ENCODE measurements at regions not wholly inside any gene's neighbourhood (a gene's known extent, or its start where the extent isn't known, plus 50 kb on each side); places are given as distances from the start of the nearest gene placed in this dataset.

GRCh38 chr6:55088902-55089301 lies 85.4 kb upstream of the HCRTR2 start:
- no peaks in the 10 kb centered on the region for H3K27me3 ChIP-seq (ENCODE audit: control insufficient read depth in 2 of 2, insufficient read depth in 2 of 2, low read length in 2 of 2)
- H3K36me3 ChIP-seq (replicated peaks in 1 of 2; ENCODE audit: control insufficient read depth in 1 of 2, insufficient read depth in 2 of 2, low read length in 2 of 2), result no peaks in the 10 kb centered on the region
- no peak overlapping the region for H3K4me2 ChIP-seq (replicated peaks; ENCODE audit: extremely low read depth, low read length, poor library complexity, severe bottlenecking)
- no peaks in the 10 kb centered on the region for H3K9me3 ChIP-seq (replicated peaks in 1 of 2; ENCODE audit: control insufficient read depth in 1 of 2, insufficient read depth in 1 of 2, low read length in 2 of 2)
- peaks cover 0 to 25% (median 8%) of the 10 kb centered on the region in 7 donors for H3K9me3 Mint-ChIP-seq
- no peaks in the 10 kb centered on the region for H3K79me2 ChIP-seq (ENCODE audit: insufficient read depth, low read length)
- H3K27me3 Mint-ChIP-seq (ENCODE audit: low read depth in 3 of 3), result no peaks in the 10 kb centered on the region
- TF ChIP-seq CTCF (IDR thresholded peaks at IDR 0.05), result no peak
- H3K27ac Mint-ChIP-seq, result no peak overlapping the region
- no peak overlapping the region for H3K9ac ChIP-seq (ENCODE audit: insufficient read depth, low read length, poor library complexity, severe bottlenecking)
- DNase-seq, result no peak
- no peaks in the 10 kb centered on the region for H3K36me3 Mint-ChIP-seq
- intact Hi-C loops (cut with micrococcal nuclease), result no loop called here
- no peak overlapping the region for H3K4me3 ChIP-seq (replicated peaks in 1 of 3; ENCODE audit: low read depth in 2 of 3, low read length in 3 of 3)
- H3K27ac ChIP-seq (ENCODE audit: low read depth in 1 of 2, low read length in 2 of 2), result no peak overlapping the region
- no peaks in the 10 kb centered on the region for H4K20me1 ChIP-seq (ENCODE audit: insufficient read depth, low read length)
- no peaks in the 10 kb centered on the region for H3K4me1 ChIP-seq (ENCODE audit: control insufficient read depth in 1 of 2, insufficient read depth in 2 of 2, low read length in 2 of 2)
- no peaks in the 10 kb centered on the region for H3K4me1 Mint-ChIP-seq
- H2AFZ ChIP-seq (ENCODE audit: insufficient read depth, low read depth, low read length, poor library complexity, severe bottlenecking), result no peak overlapping the region
- no peak overlapping the region for H3K4me3 Mint-ChIP-seq

GRCh38 chr6:55089325-55089724 lies 85.0 kb upstream of the HCRTR2 start:
- no peak overlapping the region for H2AFZ ChIP-seq (ENCODE audit: insufficient read depth, low read depth, low read length, poor library complexity, severe bottlenecking)
- no CpG with 5 or more reads among the region's 2 CpGs for WGBS (ENCODE audit: insufficient coverage)
- H3K9me3 ChIP-seq (replicated peaks in 1 of 2; ENCODE audit: control insufficient read depth in 1 of 2, insufficient read depth in 1 of 2, low read length in 2 of 2), result no peaks in the 10 kb centered on the region
- Mint-ChIP-seq H3K36me3 (no peaks in the 10 kb centered on the region), H3K27ac (no peak overlapping the region), H3K4me3 (no peak overlapping the region), H3K9me3 (peaks cover 0 to 25% (median 8%) of the 10 kb centered on the region in 7 donors), H3K4me1 (no peaks in the 10 kb centered on the region), H3K27me3 (ENCODE audit: low read depth in 3 of 3) (no peaks in the 10 kb centered on the region)
- TF ChIP-seq CTCF (IDR thresholded peaks at IDR 0.05), result no peak
- no peak overlapping the region for H3K4me3 ChIP-seq (replicated peaks in 1 of 3; ENCODE audit: low read depth in 2 of 3, low read length in 3 of 3)
- intact Hi-C loops (cut with micrococcal nuclease), result no loop called here
- no peak for DNase-seq
- no peaks in the 10 kb centered on the region for H3K79me2 ChIP-seq (ENCODE audit: insufficient read depth, low read length)
- H3K9ac ChIP-seq (ENCODE audit: insufficient read depth, low read length, poor library complexity, severe bottlenecking), result no peak overlapping the region
- no peak overlapping the region for H3K4me2 ChIP-seq (replicated peaks; ENCODE audit: extremely low read depth, low read length, poor library complexity, severe bottlenecking)
- no peaks in the 10 kb centered on the region for H3K4me1 ChIP-seq (ENCODE audit: control insufficient read depth in 1 of 2, insufficient read depth in 2 of 2, low read length in 2 of 2)
- H4K20me1 ChIP-seq (ENCODE audit: insufficient read depth, low read length), result no peaks in the 10 kb centered on the region
- H3K27ac ChIP-seq (ENCODE audit: low read depth in 1 of 2, low read length in 2 of 2), result no peak overlapping the region
- H3K27me3 ChIP-seq (ENCODE audit: control insufficient read depth in 2 of 2, insufficient read depth in 2 of 2, low read length in 2 of 2), result no peaks in the 10 kb centered on the region
- H3K36me3 ChIP-seq (replicated peaks in 1 of 2; ENCODE audit: control insufficient read depth in 1 of 2, insufficient read depth in 2 of 2, low read length in 2 of 2), result no peaks in the 10 kb centered on the region
